ENCODE measurements at regions not wholly inside any gene's neighbourhood (a gene's known extent, or its start where the extent isn't known, plus 50 kb on each side); places are given as distances from the start of the nearest gene placed in this dataset.

DNA sequence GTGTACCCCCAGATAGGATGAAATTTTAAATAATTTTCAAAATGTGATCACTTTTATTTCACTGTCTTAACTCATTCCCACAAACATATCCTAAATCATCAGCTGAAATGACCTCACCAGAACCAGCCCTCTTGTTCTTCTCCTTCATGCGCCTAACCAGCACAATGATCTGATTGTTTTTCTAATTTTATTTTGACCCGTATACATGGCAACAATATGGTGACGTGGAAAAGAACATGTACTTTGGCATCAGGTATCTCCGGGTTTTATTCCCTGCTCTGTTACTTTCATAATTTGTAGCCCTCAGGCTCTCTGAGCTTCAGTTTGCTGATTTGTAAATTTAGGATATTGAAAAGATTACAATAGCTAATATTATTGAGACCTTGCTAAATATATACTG lies 562.4 kb upstream of the ZFP42 start:
- no peak for ATAC-seq

DNA sequence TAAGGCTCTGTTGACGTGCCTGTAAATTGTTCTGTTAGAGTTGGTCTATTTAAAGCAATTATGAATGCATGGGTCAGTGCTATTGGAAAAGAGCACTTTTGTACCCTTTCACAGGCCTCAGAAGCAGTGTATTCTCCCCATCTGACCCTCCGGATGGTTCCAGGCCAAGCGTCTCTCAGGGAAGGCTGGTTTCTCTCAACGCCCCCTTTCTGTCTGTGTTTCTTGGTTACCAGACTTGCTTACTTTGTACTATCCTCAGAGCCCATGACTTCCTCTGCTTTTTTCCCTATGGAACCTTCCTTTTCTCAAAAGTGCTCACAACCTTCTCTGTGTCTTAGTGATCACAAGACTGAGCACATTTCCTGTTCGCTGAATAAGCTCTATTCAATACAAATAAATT lies 559.3 kb upstream of the ZFP42 start:
- ATAC-seq = no peak

DNA sequence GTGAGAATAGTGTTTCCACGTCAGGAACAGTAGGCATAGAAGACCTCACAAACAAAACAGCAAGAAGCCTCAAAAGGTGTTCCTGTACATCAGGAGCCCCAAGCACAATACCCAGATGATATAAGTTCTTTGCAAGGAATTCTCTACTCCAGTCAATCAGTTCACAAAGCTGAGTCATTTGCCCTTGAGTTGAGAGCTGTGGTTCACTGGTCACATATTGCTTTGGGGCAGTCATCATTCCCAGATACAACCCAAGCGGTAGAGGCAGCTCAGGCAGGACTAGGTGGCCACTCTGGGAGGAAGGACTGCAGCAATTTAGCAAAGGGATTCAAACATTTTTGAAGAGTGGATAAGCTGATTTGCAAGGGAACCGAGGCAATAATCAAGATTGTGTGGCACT lies 551.5 kb upstream of the ZFP42 start:
- ATAC-seq = no peak

DNA sequence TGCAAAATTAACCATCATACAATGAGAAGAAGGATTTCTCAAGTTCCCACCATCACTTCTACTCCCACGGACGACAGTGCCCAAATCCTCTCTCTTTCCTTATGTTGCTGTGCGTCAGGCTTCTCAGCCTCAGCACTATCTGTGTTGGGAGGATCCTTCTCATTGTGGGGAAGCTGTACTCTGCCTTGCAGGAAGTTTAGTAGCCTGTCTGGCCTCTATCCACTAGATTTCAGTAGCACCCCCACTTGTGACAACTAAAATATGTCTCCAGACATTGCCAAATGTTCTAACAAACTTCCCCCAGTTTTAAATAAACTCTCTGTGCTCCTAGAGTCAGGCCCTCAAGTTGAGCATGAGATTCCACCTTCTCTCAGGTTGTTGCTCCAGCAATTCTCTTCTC lies 545.9 kb upstream of the ZFP42 start:
- ATAC-seq = no peak

DNA sequence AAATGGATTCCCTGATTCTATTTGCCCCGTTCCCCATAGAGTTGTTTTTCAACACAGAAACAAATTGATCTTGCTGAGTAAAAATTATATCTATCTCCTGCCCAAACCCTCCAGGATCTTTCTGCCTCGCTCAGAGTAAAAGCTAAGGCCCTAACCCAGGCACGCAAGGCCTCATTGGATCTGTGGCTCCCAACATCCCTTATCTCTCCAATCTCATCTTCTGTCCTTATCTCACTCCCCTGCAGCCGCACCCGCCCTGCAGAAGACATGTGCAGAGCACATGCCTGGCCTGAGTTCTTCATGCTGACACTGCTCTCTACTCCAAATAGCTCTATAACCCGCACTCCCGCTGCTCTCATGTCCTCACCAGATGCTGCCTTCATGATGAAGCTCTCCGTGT lies 543.8 kb upstream of the ZFP42 start:
- no peak for ATAC-seq

DNA sequence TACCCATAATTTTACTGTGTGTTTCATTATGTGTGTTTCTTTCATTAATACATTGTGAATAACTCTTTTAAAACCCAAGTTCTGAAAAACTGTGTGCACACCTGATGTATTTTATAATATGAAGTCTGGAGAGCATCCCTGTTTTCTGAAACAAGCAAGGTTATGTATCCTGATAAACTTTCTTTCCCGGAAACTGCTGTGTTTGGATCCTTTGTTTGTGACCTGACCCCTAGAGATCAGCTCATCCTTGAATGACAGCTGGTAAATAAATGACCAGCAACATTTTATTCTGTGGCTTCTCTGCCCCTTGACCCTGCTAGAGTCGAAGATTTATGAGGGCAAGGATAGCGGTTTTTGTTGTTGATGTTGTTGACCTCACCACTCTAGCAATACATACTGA lies 535.6 kb upstream of the ZFP42 start:
- ATAC-seq = no peak

DNA sequence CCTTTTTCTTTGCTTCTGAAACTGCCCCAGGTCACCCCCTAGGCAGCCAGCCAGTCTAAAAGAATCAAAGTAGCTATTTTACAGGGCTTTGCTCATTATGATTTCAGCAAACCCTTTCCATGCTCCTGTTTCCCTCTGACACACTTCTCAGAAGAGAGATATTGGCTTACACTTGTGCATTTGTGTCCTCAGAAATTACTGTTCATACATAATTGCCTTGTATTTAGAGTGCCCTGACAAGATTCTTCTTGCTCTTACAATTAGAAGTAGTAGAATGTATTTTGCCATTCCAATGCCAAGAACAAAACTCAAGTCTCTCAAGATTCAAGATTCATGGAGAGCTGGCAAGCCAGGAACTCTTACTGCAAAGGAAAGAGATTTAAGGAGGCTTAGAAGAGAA lies 531.0 kb upstream of the ZFP42 start:
- ATAC-seq = no peak

DNA sequence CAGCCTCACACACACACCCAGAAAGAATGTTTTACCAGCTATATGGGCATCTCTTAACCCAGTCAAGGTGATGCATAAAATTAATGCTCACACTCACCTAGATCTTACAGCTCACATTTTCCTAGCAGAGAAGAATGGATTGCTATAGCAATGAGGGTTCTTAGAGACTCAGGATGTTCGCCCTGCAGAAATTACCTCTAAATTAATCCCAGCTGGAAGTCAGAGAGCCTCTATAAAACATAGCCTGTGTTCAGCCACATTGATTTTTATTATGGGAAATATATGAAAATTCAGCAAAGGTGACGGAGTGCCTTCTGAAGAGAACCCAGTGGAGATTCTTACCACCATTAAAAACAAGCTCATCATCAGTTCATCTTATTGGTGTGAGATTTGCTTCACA lies 528.3 kb upstream of the ZFP42 start:
- ATAC-seq = no peak

DNA sequence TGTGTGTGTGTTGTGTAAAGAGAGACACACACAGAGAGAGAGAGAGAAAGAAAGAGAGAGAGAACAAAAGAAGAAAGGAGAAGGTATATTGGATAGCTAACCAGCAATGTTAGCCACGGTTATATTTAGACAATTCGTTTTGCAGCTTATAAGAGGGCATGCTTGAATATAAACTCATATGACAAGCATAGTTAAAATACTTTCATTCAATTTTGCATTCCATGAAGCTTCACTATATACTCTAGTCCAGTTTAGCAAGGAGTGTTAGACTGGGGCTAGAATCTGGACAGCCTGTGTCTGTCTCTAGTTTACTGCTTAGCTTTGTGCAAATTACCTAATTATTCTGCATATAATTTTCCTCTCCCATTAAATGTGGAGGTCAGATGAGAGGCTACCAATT lies 525.9 kb upstream of the ZFP42 start:
- no peak for ATAC-seq

DNA sequence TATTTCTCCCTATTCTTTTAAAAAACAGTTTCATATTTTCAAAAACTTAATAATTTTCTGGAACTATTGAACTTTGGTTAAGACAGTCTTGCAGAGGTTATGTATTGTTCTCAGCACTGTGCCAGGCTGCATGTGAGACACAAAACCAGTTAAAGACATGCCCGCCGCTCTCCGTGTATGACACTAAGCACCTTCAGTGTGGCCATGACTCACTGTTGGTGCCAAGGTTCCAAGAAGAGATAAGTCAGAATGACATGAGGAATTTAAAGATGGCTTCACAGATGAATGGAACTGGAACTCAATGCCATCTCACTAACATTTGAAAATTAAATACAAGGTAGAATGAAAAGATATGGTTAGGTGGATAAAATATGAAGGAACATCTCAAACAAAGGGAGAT lies 525.5 kb upstream of the ZFP42 start:
- no peak for ATAC-seq

DNA sequence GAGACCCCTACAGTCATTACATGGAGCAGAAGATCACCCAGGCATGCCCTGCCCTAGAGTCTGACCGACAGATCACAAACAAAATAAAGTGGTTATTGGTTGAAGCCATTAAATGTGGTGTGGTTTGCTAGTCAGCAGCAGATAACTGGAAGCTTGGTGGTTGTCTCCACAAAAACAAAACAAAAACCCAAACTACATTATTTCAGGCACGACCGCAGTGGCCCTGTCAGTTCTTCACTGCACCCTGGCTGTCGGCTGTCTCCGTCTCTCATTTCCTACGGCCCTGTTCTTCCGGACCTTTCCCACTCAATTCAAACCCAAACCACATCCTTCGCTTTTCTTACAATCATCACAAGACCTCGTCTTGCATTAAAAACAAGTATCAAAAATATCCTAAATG lies 521.3 kb upstream of the ZFP42 start:
- no peak for ATAC-seq

DNA sequence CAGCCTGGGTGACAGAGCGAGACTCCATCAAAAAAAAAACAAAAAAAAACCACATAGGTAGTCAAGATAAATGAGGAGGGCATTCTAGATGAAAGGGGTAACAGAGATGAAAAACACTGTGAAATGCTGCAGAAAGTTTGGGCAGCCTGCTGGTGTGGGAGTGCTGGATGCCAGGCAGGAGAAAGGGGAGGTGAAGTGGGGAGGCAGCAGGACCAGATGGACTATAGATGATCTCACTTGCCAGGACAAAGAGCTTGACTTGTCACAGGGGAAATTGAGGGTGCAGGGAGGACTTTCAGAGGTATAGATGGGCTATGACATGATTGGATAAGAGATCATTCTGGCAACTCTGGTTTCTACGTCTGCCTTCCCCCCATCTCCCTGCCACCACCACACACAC lies 519.7 kb upstream of the ZFP42 start:
- ATAC-seq = no peak

DNA sequence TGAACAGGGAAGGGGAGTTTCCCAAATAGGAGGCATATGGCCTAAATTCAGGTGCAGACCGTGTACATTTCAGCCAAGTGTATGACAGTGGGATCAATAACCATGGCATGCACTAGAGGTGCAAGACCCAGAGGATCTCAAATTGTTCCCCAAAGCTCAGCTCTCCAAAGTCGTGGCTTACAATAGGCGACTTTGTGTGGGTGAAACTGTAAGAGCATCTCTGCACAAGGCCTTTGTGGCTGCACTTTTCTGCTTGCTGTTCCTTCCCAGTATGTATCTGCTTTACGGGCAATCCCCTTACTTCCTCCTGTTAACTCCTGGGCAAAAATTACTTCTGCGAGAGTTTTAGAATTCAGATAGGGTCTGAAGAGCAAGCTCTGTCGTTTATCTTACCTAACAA lies 518.3 kb upstream of the ZFP42 start:
- no peak for ATAC-seq

DNA sequence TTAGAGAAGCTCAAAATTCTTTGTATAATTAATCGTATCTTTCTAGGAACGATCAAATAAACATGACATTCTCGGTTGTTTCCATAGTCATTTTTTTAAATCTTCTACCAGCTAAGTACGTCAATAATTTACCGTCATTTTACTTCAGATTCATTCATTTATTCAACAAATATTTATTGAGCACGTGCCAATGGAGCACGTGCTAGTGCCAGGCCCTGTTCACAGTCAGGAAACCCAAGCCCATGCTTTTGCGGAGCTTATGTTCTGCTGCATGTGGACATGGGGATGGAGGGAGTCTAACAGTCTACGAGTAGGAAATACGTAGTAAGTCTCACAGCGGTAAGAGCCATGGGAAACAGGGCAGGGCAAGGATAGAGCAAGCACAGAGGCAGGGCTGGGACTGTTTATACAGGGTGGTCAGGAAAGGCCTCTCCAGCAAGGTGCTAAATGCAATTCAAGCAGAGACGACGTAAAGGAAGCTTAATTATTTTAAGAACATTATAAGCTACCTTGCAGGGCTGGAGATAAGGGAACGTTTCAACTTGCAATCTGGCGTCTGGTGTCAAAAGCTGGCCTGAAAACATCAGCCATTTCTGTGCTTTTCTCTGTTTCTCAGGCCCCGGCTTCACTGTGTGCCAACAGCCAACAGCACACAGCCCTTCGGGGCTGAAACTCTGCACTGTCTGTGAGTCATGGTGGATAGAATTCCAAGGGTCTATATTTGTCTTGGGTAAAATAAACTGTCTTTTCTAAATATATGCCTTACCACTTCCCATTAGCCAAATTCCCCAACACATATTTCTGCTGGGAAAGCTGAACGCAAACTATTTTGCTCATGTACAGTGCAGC lies 517.1 kb upstream of the ZFP42 start:
- ATAC-seq = no peak

DNA sequence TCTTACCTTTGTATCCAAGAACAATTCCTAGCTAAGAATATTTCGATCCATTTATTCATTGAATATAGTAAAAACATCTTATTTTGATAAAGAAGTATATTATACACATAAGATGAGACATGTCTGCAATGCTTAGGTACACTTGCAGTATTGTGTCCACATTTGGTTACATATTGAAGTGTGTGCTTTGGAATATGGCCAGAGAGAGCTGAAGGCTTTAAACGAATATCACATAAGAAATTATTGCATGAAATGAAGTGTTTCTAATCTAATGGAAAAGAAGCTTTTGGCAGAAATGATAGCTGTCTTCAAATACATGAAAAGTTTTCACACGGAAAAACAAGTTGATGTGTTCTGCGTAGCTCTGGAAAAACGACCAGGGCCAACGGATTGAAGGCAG lies 516.1 kb upstream of the ZFP42 start:
- ATAC-seq = no peak

DNA sequence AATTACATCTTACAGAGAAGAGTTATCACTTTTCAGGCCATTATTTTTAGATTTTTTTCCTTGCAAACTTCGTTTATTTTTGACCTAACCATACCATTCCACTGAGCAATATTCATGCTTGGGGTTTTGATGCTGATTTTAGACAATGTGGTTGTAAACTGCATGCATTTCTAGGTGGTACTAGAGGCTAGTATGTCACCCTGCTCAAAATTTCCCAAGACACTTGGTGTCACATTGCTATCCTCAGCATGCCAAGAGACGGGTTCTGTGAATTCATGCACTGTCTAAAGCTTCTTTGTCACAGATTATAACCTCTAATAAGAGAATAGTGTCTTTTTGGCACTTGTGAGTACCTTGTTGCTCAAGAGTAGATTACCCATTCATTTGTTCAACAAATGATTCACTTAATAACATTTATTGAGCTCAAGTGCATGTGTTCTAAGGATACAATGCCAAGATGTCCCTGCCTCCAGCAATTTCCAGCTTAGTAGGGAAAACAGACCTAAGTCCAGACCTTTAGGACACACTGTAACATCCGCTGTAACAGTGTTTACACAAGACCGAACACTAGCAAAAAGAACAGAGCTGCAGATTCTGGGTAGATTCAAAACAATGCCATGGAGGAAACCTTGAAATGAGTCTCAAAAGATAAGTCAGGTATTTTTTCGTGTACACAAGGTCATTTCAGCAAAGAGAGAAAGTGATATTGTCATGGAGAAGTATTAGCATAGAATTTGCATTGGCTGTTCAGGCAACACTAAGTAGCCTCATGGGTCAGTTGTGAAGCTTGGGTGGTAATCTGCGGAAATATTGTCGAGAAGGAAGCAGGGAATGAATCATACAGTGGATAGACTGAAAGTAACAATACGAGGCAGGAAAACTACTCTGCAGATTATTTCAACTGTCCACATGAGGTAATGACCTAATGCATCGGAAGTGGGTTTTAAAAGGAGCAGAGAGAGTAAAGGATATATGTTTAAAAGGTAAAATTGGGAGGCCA lies 515.1 kb upstream of the ZFP42 start:
- peak; percentile 53 for ATAC-seq

DNA sequence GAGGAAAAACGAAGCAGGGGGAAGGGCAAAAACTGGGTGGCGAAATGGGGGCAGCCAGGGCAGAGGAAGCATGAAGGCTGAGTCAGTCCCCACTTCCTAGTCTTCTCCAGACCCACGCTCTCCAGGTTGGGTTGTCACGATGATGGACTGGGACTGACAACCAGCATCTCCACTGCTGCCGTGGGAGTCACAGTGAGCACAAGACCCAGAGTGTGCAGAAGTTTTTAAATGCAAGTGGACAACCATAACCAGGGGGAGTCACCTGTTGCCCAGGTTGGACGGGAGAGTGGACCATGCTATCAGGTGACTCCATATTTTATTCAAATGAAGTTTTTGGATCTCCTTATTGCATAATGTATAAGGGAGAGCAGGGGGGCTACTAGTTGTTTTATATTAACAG lies 511.4 kb upstream of the ZFP42 start:
- no peak for ATAC-seq

DNA sequence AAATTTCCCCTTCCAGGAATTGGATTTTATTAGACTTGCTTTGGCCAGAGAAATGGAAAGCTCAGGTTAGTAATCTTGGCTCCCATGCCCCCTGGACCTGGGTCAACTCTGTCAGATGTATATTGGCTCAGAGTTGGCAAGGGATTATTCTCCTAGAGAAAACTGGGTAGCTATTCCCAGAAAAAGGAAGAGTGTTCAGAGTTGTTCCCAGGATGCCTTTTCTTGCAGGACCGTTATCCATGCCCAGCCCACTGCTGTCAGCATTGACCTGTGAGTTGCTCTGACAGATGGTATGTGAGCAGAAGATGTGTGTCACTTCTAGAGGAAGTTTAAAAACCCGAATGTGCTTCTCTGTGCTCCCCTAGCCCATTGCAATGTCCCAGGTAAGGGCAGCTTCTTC lies 509.9 kb upstream of the ZFP42 start:
- no peak for ATAC-seq

DNA sequence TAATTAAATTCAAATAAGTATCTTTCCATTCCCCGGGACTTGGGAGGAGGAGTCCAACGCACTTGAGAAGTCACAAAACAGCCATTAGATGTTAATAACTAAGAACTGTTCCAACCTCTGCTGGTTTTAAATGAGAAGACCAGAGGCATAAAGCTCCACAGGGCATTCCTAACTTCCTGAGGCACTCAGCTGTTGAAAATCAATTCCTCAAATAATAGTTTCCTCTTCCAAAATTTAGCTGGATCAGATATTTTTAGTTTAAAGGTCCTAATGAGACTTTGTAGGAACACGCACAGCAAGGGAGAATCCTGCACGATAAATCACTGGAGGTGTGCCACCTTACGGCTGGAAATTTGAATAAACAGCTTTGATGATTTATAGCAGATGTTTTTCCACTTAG lies 504.3 kb upstream of the ZFP42 start:
- ATAC-seq = no peak

DNA sequence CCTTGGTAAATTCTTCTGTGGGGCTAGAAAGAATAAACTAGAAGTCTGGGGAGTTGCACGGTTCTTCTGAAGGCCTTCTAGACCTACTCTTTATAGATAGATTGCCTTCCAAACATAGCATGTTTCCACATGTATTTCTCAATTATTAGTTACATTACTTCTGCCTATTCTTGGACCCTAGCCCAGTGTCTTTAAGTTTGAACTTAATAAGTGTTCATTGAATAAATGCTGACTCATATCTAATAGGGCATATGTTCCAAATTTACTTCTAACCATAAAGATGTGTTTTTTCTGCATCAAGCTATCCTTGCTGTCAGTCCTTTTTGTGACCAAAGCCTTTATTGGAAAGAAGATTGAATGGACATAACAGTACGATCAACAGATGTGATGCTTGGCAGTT lies 503.6 kb upstream of the ZFP42 start:
- peak; percentile 52 for ATAC-seq

DNA sequence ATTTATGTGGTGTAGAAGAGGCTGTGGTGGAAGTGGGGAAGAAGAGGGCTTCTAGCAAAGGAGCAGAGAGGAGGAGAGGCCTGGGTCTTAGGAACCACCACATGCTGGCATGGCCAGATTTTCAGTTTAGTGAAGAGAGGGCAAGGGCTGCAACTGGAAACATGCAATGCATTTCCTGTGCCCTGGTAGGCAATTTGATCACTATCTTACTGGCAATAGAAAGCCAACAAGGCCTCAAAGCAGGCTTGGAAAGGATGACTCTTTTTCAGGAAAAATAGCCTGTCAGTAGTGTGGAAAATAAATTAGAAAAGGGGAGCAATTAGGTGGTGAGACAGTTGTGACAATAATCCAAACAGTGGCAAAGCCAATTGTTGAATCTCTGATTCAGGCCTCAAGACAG lies 501.9 kb upstream of the ZFP42 start:
- no peak for ATAC-seq

DNA sequence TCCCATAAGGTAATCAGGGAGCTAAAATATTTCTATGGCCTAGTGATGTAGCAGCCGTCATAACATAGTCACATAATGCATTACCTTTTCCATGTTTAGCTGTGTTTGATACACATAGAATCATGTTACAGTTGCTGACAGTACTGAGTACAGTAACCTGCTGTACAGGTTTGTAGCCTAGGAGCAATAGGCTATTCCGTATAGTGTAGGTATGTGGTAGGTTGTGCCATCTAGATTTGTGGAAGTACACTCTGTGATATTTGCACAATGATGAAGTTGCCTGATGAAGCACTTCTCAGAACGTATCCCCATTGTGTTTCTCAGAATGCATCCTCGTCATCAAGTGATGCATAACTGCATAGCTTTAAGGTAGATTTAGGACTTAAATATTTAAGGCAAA lies 495.6 kb upstream of the ZFP42 start:
- peak; percentile 72 for ATAC-seq

DNA sequence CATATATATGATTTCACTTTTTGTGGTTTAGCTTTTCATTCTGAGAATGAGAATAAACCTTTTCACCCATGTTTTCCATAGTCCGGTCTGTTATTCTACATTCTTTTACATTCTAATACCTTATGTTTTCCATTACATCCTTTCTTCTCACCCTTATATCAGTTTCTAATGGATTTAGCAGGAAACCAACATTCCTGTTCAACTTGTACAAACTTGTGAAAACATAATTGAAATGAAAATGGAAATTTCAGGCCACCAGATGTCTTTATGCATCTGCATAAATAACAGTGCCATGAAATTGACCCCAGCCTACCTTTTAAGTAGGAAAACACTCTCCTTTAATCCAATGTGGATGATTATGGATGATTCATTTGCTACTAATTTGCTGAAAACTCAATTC lies 494.8 kb upstream of the ZFP42 start:
- no peak for ATAC-seq

DNA sequence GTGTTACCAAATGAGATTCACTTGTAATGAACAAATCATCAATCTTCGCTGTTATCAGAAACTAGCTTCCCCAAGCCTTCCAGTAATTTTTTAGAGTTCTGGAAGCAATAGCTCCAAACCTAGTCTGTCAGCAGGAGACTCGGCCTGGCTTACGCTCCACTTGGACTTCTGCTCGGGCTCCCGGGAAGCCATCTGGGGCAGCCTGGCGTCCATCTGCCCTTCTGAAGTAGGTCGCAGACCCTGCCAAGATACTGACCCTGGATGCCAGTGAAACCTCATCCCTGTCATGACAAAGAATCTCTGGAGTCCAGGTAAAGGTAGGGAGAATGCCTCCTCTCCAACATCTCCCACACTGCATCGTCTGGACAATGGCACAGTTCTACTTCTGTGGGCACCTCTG lies 493.8 kb upstream of the ZFP42 start:
- ATAC-seq = no peak
